PC-3 (cell line): ENCODE measurements at regions not wholly inside any gene's neighbourhood (a gene's known extent, or its start where the extent isn't known, plus 50 kb on each side); places are given as distances from the start of the nearest gene placed in this dataset.

Experiments
- ATAC-seq: fragments of 200-7000 bp; cut with Tn5 transposase; 2 replicates; pipeline ENCODE4 v1.9.1; 2020; ENCODE audit warnings: mild to moderate bottlenecking, moderate library complexity
- BruUV-seq: library from RNA; stranded (reverse); fragments of 400-500 nt; replicated peaks from 2 replicates; lab custom pipeline; 2021; lab: Mats Ljungman, UMichigan
- CTCF ChIA-PET: fragments of 300-600 bp; sonication (Branson Sonifier 250); formaldehyde crosslinking; loops from one replicate; lab custom pipeline; 2022; ENCODE audit warnings: antibody characterized with exemption; lab: Charles Lee
- POLR2A ChIA-PET: fragments of 300-600 bp; sonication (Branson Sonifier 250); formaldehyde crosslinking; loops from one replicate; lab custom pipeline; 2022; ENCODE audit warnings: antibody characterized with exemption; ENCODE audit not compliant: unreplicated experiment; lab: Charles Lee
- DNase-seq: peaks from one replicate; pipeline ENCODE4 v3.0.0-alpha.2; 2015
- H2AFZ ChIP-seq: fragments of 300-600 bp; sonication (generic); 2 replicates; pipeline ENCODE4 v1.6.0; 2016; ENCODE audit warnings: antibody characterized with exemption, low read length
- H3F3A ChIP-seq: fragments of 300-600 bp; sonication (generic); one replicate; pipeline ENCODE4 v1.6.0; 2017; ENCODE audit warnings: antibody characterized with exemption, low read length, control low read depth, mild to moderate bottlenecking; ENCODE audit not compliant: unreplicated experiment
- H3K27ac ChIP-seq: fragments of 300-600 bp; sonication (generic); 2 replicates; pipeline ENCODE4 v1.5.1; 2016; ENCODE audit warnings: mild to moderate bottlenecking, low read length
- H3K27me3 ChIP-seq: fragments of 300-600 bp; sonication (generic); 2 replicates; pipeline ENCODE4 v1.6.1; 2016; ENCODE audit warnings: low read length, mixed read lengths
- H3K36me3 ChIP-seq: fragments of 300-600 bp; sonication (generic); 2 replicates; pipeline ENCODE4 v1.6.1; 2016; ENCODE audit warnings: low read depth, mixed run types, low read length, mixed read lengths
- H3K4me1 ChIP-seq: fragments of 300-600 bp; sonication (generic); 2 replicates; pipeline ENCODE4 v1.5.1; 2016; ENCODE audit warnings: low read length; ENCODE audit not compliant: insufficient read depth
- H3K4me2 ChIP-seq: fragments of 300-600 bp; sonication (generic); 2 replicates; pipeline ENCODE4 v1.6.0; 2016; ENCODE audit warnings: low read length
- H3K4me3 ChIP-seq: fragments of 300-600 bp; sonication (generic); 2 replicates; pipeline ENCODE4 v1.5.1; 2016; ENCODE audit warnings: mild to moderate bottlenecking, low read length, mixed read lengths
- H3K79me2 ChIP-seq: fragments of 300-600 bp; sonication (generic); 2 replicates; pipeline ENCODE4 v1.6.1; 2017; ENCODE audit warnings: low read length, mixed read lengths
- H3K9ac ChIP-seq: fragments of 300-600 bp; sonication (generic); 2 replicates; pipeline ENCODE4 v1.6.0; 2016; ENCODE audit warnings: mild to moderate bottlenecking, low read length
- H3K9me2 ChIP-seq: fragments of 300-600 bp; sonication (generic); replicated peaks from 2 replicates; pipeline ENCODE4 v1.6.1; 2016; ENCODE audit warnings: mixed run types, low read length, mixed read lengths
- H3K9me3 ChIP-seq: fragments of 300-600 bp; sonication (generic); 2 replicates; pipeline ENCODE4 v1.6.1; 2016; ENCODE audit warnings: low read length, mixed read lengths
- H4K20me1 ChIP-seq: fragments of 300-600 bp; sonication (generic); 2 replicates; pipeline ENCODE4 v1.6.1; 2016; ENCODE audit warnings: low read length, mixed read lengths
- EZH2 ChIP-seq: fragments of 300-600 bp; sonication (generic); IDR thresholded peaks from one replicate; pipeline ENCODE4 v1.6.1; 2017; ENCODE audit warnings: antibody characterized with exemption, mild to moderate bottlenecking, low read length; ENCODE audit not compliant: unreplicated experiment
- EZH2phosphoT487 ChIP-seq: fragments of 300-600 bp; sonication (generic); IDR thresholded peaks from 2 replicates; pipeline ENCODE4 v1.6.1; 2018; ENCODE audit warnings: mild to moderate bottlenecking, antibody characterized with exemption, low read length, borderline replicate concordance
- intact Hi-C: fragments of 100-400 bp; cut with micrococcal nuclease; formaldehyde crosslinking; loops from 2 replicates; pipeline ENCODE4 v1.9.0; 2023
- TF ChIP-seq, protein P1 (sequence below): fragments of 300-600 bp; sonication (generic); conservative IDR thresholded peaks from 2 replicates; pipeline ENCODE4 v1.5.1; 2017; ENCODE audit warnings: antibody characterized with exemption, low read depth, mild to moderate bottlenecking, low read length

DNA sequence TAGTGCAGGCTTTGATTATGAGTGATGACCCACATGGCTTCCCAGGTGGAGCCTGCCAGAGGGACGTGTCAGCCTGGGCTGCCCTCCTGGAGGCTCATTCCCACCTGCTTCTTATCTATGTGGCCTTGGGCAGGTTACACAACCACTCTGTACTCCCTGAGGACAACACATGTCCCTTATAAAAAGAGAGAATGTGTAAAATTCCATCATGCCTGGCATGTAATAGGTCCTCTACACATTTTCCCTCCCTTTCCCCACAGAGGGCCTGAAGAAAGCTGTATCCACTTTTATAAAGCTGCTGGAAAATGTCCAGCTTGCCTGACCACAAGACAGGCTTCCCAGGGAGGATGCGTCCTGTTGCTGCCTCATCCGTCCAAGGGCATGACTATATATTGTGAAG is 55.0 kb upstream of the VSTM5 start:
- H3K27ac ChIP-seq: peak overlapping the region; percentile 72
- BruUV-seq: no TSS peak
- POLR2A ChIA-PET: interaction anchor here (0.6 kb wide), 4 partner anchors 10 to 769 kb away, joined by 3 to 5 read pairs (median 3); partner anchors contain the start of genes PANX1 and VSTM5

DNA sequence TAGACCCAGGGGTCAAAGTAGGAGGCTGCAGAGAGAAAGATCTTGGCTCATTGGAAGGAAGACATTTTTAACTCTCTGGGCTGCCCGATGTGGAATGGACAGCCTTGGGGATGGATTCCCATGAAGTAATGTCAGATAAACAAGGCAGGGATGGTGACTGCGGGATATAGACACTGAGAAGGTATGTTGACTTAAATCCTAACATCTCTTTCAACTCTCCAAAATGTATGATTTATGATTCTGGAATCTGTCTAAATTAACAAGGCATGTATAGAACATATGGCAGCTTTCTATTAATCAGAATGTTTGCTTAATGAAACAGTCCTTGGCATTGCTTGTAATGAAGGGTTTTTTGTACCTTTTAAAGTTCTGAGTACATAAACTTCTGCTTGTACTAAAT is 56.1 kb upstream of the VSTM5 start:
- Histone ChIP-seq H3K4me2 (peak overlapping the region; percentile 37), H4K20me1 (no peaks in the 10 kb centered on the region), H3K36me3 (no peaks in the 10 kb centered on the region), H3K4me3 (no peak overlapping the region), H3K9me3 (no peaks in the 10 kb centered on the region), H3K27me3 (no peaks in the 10 kb centered on the region), H2AFZ (no peak overlapping the region), H3K79me2 (no peaks in the 10 kb centered on the region), H3K27ac (peak overlapping the region; percentile 72), H3K4me1 (peaks cover 47% of the 10 kb centered on the region), H3F3A (no peaks in the 10 kb centered on the region), H3K9me2 (no peaks in the 10 kb centered on the region), H3K9ac (peak overlapping the region; percentile 4; the same call in 1 of the 2 replicates)
- ChIA-PET POLR2A (interaction anchor here (0.5 to 0.7 kb wide), 5 partner anchors 15 to 166 kb away, joined by 3 to 8 read pairs (median 4); partner anchors contain the start of genes C11orf54 and TAF1D), CTCF (interaction anchor here (0.6 to 2.2 kb wide), 3 partner anchors 11 to 222 kb away, joined by 3 to 18 read pairs (median 3); partner anchors contain the start of gene PANX1)
- no TSS peak for BruUV-seq
- DNase-seq: peak; percentile 91
- intact Hi-C loops: loop anchor here (5.0 kb wide), 2 partner anchors 81 to 586 kb away; partner anchors contain the start of genes ANKRD49 and MRE11
- ATAC-seq: peak; percentile 75
- TF ChIP-seq, protein P1, sequence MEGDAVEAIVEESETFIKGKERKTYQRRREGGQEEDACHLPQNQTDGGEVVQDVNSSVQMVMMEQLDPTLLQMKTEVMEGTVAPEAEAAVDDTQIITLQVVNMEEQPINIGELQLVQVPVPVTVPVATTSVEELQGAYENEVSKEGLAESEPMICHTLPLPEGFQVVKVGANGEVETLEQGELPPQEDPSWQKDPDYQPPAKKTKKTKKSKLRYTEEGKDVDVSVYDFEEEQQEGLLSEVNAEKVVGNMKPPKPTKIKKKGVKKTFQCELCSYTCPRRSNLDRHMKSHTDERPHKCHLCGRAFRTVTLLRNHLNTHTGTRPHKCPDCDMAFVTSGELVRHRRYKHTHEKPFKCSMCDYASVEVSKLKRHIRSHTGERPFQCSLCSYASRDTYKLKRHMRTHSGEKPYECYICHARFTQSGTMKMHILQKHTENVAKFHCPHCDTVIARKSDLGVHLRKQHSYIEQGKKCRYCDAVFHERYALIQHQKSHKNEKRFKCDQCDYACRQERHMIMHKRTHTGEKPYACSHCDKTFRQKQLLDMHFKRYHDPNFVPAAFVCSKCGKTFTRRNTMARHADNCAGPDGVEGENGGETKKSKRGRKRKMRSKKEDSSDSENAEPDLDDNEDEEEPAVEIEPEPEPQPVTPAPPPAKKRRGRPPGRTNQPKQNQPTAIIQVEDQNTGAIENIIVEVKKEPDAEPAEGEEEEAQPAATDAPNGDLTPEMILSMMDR: no peak
- TF ChIP-seq EZH2phosphoT487 (no peak), EZH2 (no peak)

More for the DNA sequence above, 55.0 kb upstream of the VSTM5 start:
- H3K4me2 ChIP-seq: peak overlapping the region; percentile 3; the same call in 1 of the 2 replicates
- peaks cover 47% of the 10 kb centered on the region for H3K4me1 ChIP-seq
- intact Hi-C loops: loop anchor here (1.0 to 5.0 kb wide), 3 partner anchors 48 to 587 kb away; partner anchors contain the start of genes ANKRD49 and MRE11
- H3K4me3 ChIP-seq: no peak overlapping the region
- H3K36me3 ChIP-seq: no peaks in the 10 kb centered on the region
- H3K9ac ChIP-seq: no peak overlapping the region; the same call in 1 of the 2 replicates
- H3K9me3 ChIP-seq: no peaks in the 10 kb centered on the region
- peak; percentile 90 for DNase-seq
- H4K20me1 ChIP-seq: no peaks in the 10 kb centered on the region
- no peaks in the 10 kb centered on the region for H3K27me3 ChIP-seq
- no peaks in the 10 kb centered on the region for H3F3A ChIP-seq
- CTCF ChIA-PET: interaction anchor here (0.6 to 2.2 kb wide), 2 partner anchors 10 to 40 kb away, joined by 4 to 18 read pairs; no protein-coding TSS in a partner anchor
- ATAC-seq: no peak; the same call in 1 of the 2 replicates
- no peaks in the 10 kb centered on the region for H3K79me2 ChIP-seq
- H3K9me2 ChIP-seq: no peaks in the 10 kb centered on the region
- TF ChIP-seq EZH2phosphoT487: no peak
- TF ChIP-seq EZH2: no peak
- TF ChIP-seq, protein P1: no peak
- H2AFZ ChIP-seq: no peak overlapping the region

DNA sequence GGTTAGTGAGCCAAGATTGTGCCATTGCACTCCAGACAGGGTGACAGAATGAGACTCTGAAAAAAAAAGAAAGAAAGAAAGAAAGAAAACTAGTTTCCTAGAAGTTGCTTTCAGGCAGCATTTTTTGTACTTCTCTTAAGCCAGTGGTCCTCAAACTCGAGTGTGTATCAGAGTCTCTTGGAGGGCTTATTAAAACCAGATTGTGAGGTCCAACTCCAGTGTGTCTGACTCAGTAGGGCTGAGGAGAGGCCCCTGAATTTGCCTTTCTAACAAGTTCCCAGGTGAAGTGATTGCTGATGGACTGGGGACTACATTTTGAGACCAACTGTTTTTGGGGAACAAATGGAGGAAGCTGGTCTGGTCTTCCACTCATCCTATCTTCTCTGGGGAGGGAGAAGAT is 57.5 kb upstream of the VSTM5 start:
- H3K27ac ChIP-seq: peak overlapping the region; percentile 72
- intact Hi-C loops: loop anchor here (1.0 to 5.0 kb wide), 3 partner anchors 66 to 584 kb away; partner anchors contain the start of genes ANKRD49 and MRE11
- H2AFZ ChIP-seq: no peak overlapping the region
- no peaks in the 10 kb centered on the region for H3F3A ChIP-seq
- no peak for DNase-seq
- ATAC-seq: no peak
- TF ChIP-seq, protein P1: no peak
- TF ChIP-seq EZH2phosphoT487 (no peak), EZH2 (no peak)
- no TSS peak for BruUV-seq
- no peak overlapping the region for H3K9ac ChIP-seq
- peaks cover 47% of the 10 kb centered on the region for H3K4me1 ChIP-seq
- H3K79me2 ChIP-seq: no peaks in the 10 kb centered on the region
- H4K20me1 ChIP-seq: no peaks in the 10 kb centered on the region
- no peaks in the 10 kb centered on the region for H3K9me2 ChIP-seq
- H3K4me2 ChIP-seq: peak overlapping the region; percentile 37; the same call in 1 of the 2 replicates
- H3K27me3 ChIP-seq: no peaks in the 10 kb centered on the region
- H3K4me3 ChIP-seq: no peak overlapping the region
- no peaks in the 10 kb centered on the region for H3K9me3 ChIP-seq
- H3K36me3 ChIP-seq: no peaks in the 10 kb centered on the region
- ChIA-PET CTCF (no interaction called here), POLR2A (no interaction called here)
